GM12878 (cell line): ENCODE measurements at regions not wholly inside any gene's neighbourhood (a gene's known extent, or its start where the extent isn't known, plus 50 kb on each side); places are given as distances from the start of the nearest gene placed in this dataset.

Experiments used
- ATAC-seq: fragments of 200-7000 bp; cut with Tn5 transposase; 3 replicates; pipeline ENCODE4 v1.9.1; 2020; ENCODE audit warnings: mild to moderate bottlenecking, moderate library complexity
- BruUV-seq: library from RNA; stranded (reverse); fragments of 400-500 nt; replicated peaks from 2 replicates; lab custom pipeline; 2021; lab: Mats Ljungman, UMichigan
- CTCF ChIA-PET: fragments of 300-600 bp; sonication (Branson Sonifier 250); formaldehyde crosslinking; extraction: SDS; loops from one replicate; lab custom pipeline; 2021; ENCODE audit warnings: inconsistent platforms; lab: Yijun Ruan, JAX
- POLR2A ChIA-PET: fragments of 350-600 bp; formaldehyde crosslinking; extraction: SDS; loops from one replicate; lab custom pipeline; 2021; ENCODE audit warnings: inconsistent platforms; lab: Charles Lee
- RAD21 ChIA-PET: fragments of 300-600 bp; sonication (Branson Sonifier 250); formaldehyde crosslinking; loops from one replicate; lab custom pipeline; 2023; ENCODE audit warnings: antibody characterized with exemption; ENCODE audit not compliant: unreplicated experiment; lab: Charles Lee
- SMC1A ChIA-PET: fragments of 300-600 bp; sonication (Branson Sonifier 250); formaldehyde crosslinking; loops from one replicate; lab custom pipeline; 2023; ENCODE audit not compliant: unreplicated experiment, uncharacterized antibody; lab: Charles Lee
- DNase-seq: peaks from one replicate; pipeline ENCODE4 v3.0.0-alpha.2; 2011; ENCODE audit warnings: low read depth, low spot score
- FAIRE-seq: peaks from 3 replicates; lab custom pipeline; 2011; peaks lifted over from hg19 to GRCh38; lab: Jason Lieb, UNC
- H2AFZ ChIP-seq: 2 replicates; pipeline ENCODE4 v1.6.0; 2011; ENCODE audit warnings: low read depth, low read length, control low read depth; ENCODE audit not compliant: control insufficient read depth
- H3K27ac ChIP-seq: 2 replicates; pipeline ENCODE4 v1.5.1; 2011; ENCODE audit warnings: control low read depth; ENCODE audit not compliant: control insufficient read depth, insufficient read depth
- H3K27me3 ChIP-seq, 2 experiments: replicated peaks in 1 of 2; 2 replicates each; pipeline versions ENCODE4 v1.6.0 to v1.6.1; 2011; ENCODE audit warnings: low read length in 1 of 2; ENCODE audit not compliant: control insufficient read depth in 2 of 2, insufficient read depth in 2 of 2
- H3K36me3 ChIP-seq, 2 experiments: 2 replicates each; pipeline ENCODE4 v1.5.1; 2011; ENCODE audit warnings: low read length in 1 of 2; ENCODE audit not compliant: control insufficient read depth in 2 of 2, insufficient read depth in 2 of 2
- H3K4me1 ChIP-seq: 2 replicates; pipeline ENCODE4 v1.6.1; 2011; ENCODE audit warnings: mild to moderate bottlenecking, low read length, moderate library complexity, mixed read lengths; ENCODE audit not compliant: control insufficient read depth, insufficient read depth
- H3K4me2 ChIP-seq: 2 replicates; pipeline ENCODE4 v1.6.0; 2011; ENCODE audit warnings: control low read depth; ENCODE audit not compliant: control insufficient read depth, insufficient read depth
- H3K4me3 ChIP-seq: fragments of 200-600 bp; sonication (generic); 2 replicates; pipeline ENCODE4 v1.5.1; 2016
- H3K79me2 ChIP-seq: 2 replicates; pipeline ENCODE4 v1.6.0; 2011; ENCODE audit warnings: low read length; ENCODE audit not compliant: control insufficient read depth, insufficient read depth
- H3K9ac ChIP-seq: 2 replicates; pipeline ENCODE4 v1.8.0; 2011; ENCODE audit warnings: low read length, control low read depth, mixed read lengths; ENCODE audit not compliant: control insufficient read depth, insufficient read depth
- H3K9me3 ChIP-seq: replicated peaks from 3 replicates; pipeline ENCODE4 v1.5.1; 2011; ENCODE audit warnings: mild to moderate bottlenecking, low read length; ENCODE audit not compliant: control insufficient read depth, insufficient read depth
- H4K20me1 ChIP-seq: 2 replicates; pipeline ENCODE4 v1.6.0; 2011; ENCODE audit not compliant: control insufficient read depth, insufficient read depth
- BACH1 ChIP-seq: fragments of 450-650 bp; IDR thresholded peaks from 2 replicates; pipeline ENCODE4 v1.6.1; 2017; ENCODE audit warnings: mild to moderate bottlenecking, borderline replicate concordance
- BCLAF1 ChIP-seq: fragments of 450-650 bp; IDR thresholded peaks from 2 replicates; pipeline ENCODE4 v1.6.1; 2017; ENCODE audit warnings: antibody characterized with exemption, mild to moderate bottlenecking, moderate library complexity
- EED ChIP-seq: sonication (generic); IDR thresholded peaks from 2 replicates; pipeline ENCODE4 v1.6.1; 2016; ENCODE audit warnings: antibody characterized with exemption, low read depth
- FOXK2 ChIP-seq: fragments of 450-650 bp; IDR thresholded peaks from 2 replicates; pipeline ENCODE4 v1.6.1; 2017; ENCODE audit warnings: mild to moderate bottlenecking, moderate library complexity
- FOXM1 ChIP-seq: IDR thresholded peaks from 2 replicates; pipeline ENCODE4 v1.6.1; 2012; ENCODE audit warnings: low read depth, mild to moderate bottlenecking, inconsistent platforms, low read length, moderate library complexity
- HDAC6 ChIP-seq: fragments of 200-600 bp; sonication (generic); IDR thresholded peaks from one replicate; pipeline ENCODE4 v1.8.0; 2017; ENCODE audit warnings: antibody characterized with exemption; ENCODE audit not compliant: unreplicated experiment
- MYC ChIP-seq: IDR thresholded peaks from 2 replicates; pipeline ENCODE4 v1.6.1; 2011; ENCODE audit warnings: mild to moderate bottlenecking, low read length, moderate library complexity, inconsistent platforms; ENCODE audit not compliant: insufficient read depth, insufficient replicate concordance, insufficient read length, severe bottlenecking
- NR2C2 ChIP-seq: IDR thresholded peaks from 2 replicates; pipeline ENCODE4 v1.6.1; 2011; ENCODE audit warnings: borderline replicate concordance, low read depth; ENCODE audit not compliant: control insufficient read depth, insufficient read length
- SP1 ChIP-seq: IDR thresholded peaks from one replicate; pipeline ENCODE4 v1.6.1; 2011; ENCODE audit warnings: low read depth, low read length
- SREBF1 ChIP-seq: IDR thresholded peaks from 2 replicates; pipeline ENCODE4 v1.6.1; 2012; ENCODE audit warnings: mild to moderate bottlenecking, low read length
- TARDBP ChIP-seq: IDR thresholded peaks from 2 replicates; pipeline ENCODE4 v1.6.1; 2016; ENCODE audit warnings: borderline replicate concordance
- WRNIP1 ChIP-seq: IDR thresholded peaks from 2 replicates; pipeline ENCODE4 v1.6.1; 2011; ENCODE audit warnings: low read depth, low read length, improper control_type of control experiment, borderline replicate concordance
- ZNF384 ChIP-seq: IDR thresholded peaks from 2 replicates; pipeline ENCODE4 v1.6.1; 2012; ENCODE audit warnings: low read depth, mild to moderate bottlenecking, low read length, improper control_type of control experiment, borderline replicate concordance
- WGBS: methylation state at CpG from one replicate; pipeline ENCODE4 v1.1.6; 2016; ENCODE audit warnings: low lambda C conversion rate; ENCODE audit not compliant: insufficient replicate concordance, insufficient coverage; ENCODE audit errors: missing lambda C conversion rate; 5-methylcytosine and 5-hydroxymethylcytosine counted together
- in situ Hi-C: fragments of 300-500 bp; cut with MboI; formaldehyde crosslinking; loops from 9 replicates; pipeline ENCODE4 v1.14.3; 2018; ENCODE audit warnings: mixed read lengths
- intact Hi-C: fragments of 100-400 bp; cut with micrococcal nuclease; formaldehyde crosslinking; loops from one replicate; pipeline ENCODE4 v1.14.2; 2022; ENCODE audit not compliant: unreplicated experiment

- in situ Hi-C loops (no loop called here), intact Hi-C loops (no loop called here)
- Histone ChIP-seq H2AFZ (no peak overlapping the region), H3K27me3 (no peaks in the 10 kb centered on the region), H3K9ac (no peak overlapping the region), H3K4me3 (no peak overlapping the region), H3K27ac (no peak overlapping the region), H3K36me3 (no peaks in the 10 kb centered on the region), H4K20me1 (no peaks in the 10 kb centered on the region), H3K9me3 (peaks cover 3% of the 10 kb centered on the region; the same call in 2 of the 3 replicates), H3K4me2 (no peak overlapping the region), H3K4me1 (no peaks in the 10 kb centered on the region), H3K79me2 (no peaks in the 10 kb centered on the region)
- no peak for DNase-seq
- SMC1A ChIA-PET, result interaction anchor here (1.0 to 1.1 kb wide), 2 partner anchors 12 to 35 kb away, joined by 3 to 5 read pairs; no protein-coding TSS in a partner anchor
- FAIRE-seq, result no peak
- BruUV-seq, result no TSS peak
- WGBS, result 27% methylated on average over 3 of the region's 3 CpGs
- RAD21 ChIA-PET, result no interaction called here
- POLR2A ChIA-PET, result no interaction called here
- no peak for ATAC-seq
- CTCF ChIA-PET, result interaction anchor here (1.7 kb wide), 1 partner anchor 13 kb away, joined by 7 read pairs; no protein-coding TSS in a partner anchor
- no peak for TF ChIP-seq BCLAF1
- no peak for TF ChIP-seq HDAC6
These were observed 243.9 kb upstream of the SMARCA2 start for GRCh38 chr9:1771094-1771789.

GRCh38 chr9:1775230-1775629 lies 239.9 kb upstream of the SMARCA2 start:
- Histone ChIP-seq H4K20me1 (no peaks in the 10 kb centered on the region), H3K4me3 (no peak overlapping the region), H3K9ac (no peak overlapping the region), H3K4me2 (no peak overlapping the region), H3K9me3 (peaks cover 3% of the 10 kb centered on the region; the same call in 2 of the 3 replicates), H3K36me3 (no peaks in the 10 kb centered on the region), H2AFZ (no peak overlapping the region), H3K79me2 (no peaks in the 10 kb centered on the region), H3K4me1 (no peaks in the 10 kb centered on the region), H3K27me3 (no peaks in the 10 kb centered on the region), H3K27ac (no peak overlapping the region)
- intact Hi-C loops, result no loop called here
- CTCF ChIA-PET, result interaction anchor here (1.2 kb wide), 1 partner anchor 42 kb away, joined by 4 read pairs; no protein-coding TSS in a partner anchor
- FAIRE-seq (no peak), DNase-seq (no peak), ATAC-seq (no peak)
- in situ Hi-C loops, result no loop called here
- TF ChIP-seq ZNF384 (no peak), MYC (no peak), NR2C2 (no peak), SP1 (no peak), SREBF1 (no peak), BACH1 (no peak), WRNIP1 (no peak), EED (no peak), HDAC6 (no peak), FOXK2 (no peak), TARDBP (no peak), FOXM1 (no peak)
- SMC1A ChIA-PET, result no interaction called here
- POLR2A ChIA-PET, result interaction anchor here (0.5 kb wide), 1 partner anchor 169 kb away, joined by 5 read pairs; no protein-coding TSS in a partner anchor
- RAD21 ChIA-PET, result no interaction called here
- no TSS peak for BruUV-seq
